ACC112 (cell line): ENCODE measurements at regions not wholly inside any gene's neighbourhood (a gene's known extent, or its start where the extent isn't known, plus 50 kb on each side); places are given as distances from the start of the nearest gene placed in this dataset.
"Not testable (repeated sequence)": the region's sequence is repeated elsewhere in the genome, so short reads cannot be mapped to it uniquely, and the experiment has no call there.

ENCODE experiments used
- H2AFZ ChIP-seq: fragments of 200-600 bp; sonication (generic); one replicate; pipeline ENCODE4 v1.6.0; 2017; ENCODE audit warnings: antibody characterized with exemption, low read length; ENCODE audit not compliant: unreplicated experiment
- H3K27ac ChIP-seq: fragments of 200-600 bp; sonication (generic); 2 replicates; pipeline ENCODE4 v1.5.1; 2014; ENCODE audit warnings: low read depth, mild to moderate bottlenecking, antibody characterized with exemption, low read length, moderate library complexity
- H3K27me3 ChIP-seq: fragments of 200-600 bp; sonication (generic); 2 replicates; pipeline ENCODE4 v1.6.1; 2014; ENCODE audit warnings: mild to moderate bottlenecking, antibody characterized with exemption, low read length, moderate library complexity, mixed read lengths; ENCODE audit not compliant: insufficient read depth
- H3K36me3 ChIP-seq: fragments of 200-600 bp; sonication (generic); 2 replicates; pipeline ENCODE4 v1.6.1; 2016; ENCODE audit warnings: mild to moderate bottlenecking, antibody characterized with exemption, low read length, moderate library complexity, mixed read lengths; ENCODE audit not compliant: insufficient read depth
- H3K4me1 ChIP-seq: fragments of 200-600 bp; sonication (generic); one replicate; pipeline ENCODE4 v1.6.1; 2016; ENCODE audit warnings: low read length, mixed read lengths; ENCODE audit not compliant: insufficient read depth, unreplicated experiment, control insufficient read depth
- H3K4me3 ChIP-seq: fragments of 200-600 bp; sonication (generic); 2 replicates; pipeline ENCODE4 v1.5.1; 2014; ENCODE audit warnings: mild to moderate bottlenecking, low read depth, low read length
- H3K79me2 ChIP-seq: fragments of 200-600 bp; sonication (generic); one replicate; pipeline ENCODE4 v1.6.0; 2016; ENCODE audit warnings: low read length; ENCODE audit not compliant: control insufficient read depth, unreplicated experiment, insufficient read depth

DNA sequence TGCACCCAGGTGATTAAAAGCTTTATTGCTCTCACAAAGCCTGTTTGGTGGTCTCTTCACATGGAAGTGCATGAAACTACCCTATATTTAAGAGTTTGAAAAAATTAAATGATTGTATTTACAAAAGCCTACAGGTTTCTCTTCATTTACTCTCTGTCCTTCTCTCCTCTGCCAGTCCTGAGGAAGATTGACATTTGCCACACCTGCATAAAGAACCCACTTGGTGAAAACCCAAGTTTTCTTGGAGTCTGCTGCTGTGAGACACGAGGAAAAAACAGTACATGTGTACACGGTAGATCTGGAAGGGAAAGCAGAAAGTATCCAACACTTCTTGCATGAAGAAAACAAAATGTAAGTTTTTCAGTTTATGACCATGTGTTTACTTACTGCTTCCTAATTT, 994.4 kb upstream of the POT1 start:
- no peak overlapping the region for H3K4me3 ChIP-seq

DNA sequence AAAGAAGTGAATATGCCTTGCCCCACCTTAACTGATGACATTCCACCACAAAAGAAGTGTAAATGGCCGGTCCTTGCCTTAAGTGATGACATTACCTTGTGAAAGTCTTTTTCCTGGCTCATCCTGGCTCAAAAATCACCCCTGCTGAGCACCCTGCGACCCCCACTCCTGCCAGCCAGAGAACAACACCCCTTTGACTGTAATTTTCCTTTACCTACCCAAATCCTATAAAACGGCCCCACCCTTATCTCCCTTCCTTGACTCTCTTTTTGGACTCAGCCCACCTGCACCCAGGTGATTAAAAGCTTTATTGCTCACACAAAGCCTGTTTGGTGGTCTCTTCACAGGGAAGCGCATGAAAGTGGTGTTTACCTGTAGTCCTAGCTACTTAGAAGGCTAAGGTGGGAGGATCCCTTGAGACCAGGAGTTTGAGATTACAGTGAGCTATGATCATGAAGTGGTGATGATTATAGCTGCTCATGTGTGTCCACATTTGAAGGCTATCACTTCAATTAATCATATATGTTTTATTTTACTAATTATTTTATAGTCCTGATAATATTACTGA, 985.8 kb upstream of the POT1 start:
- H3K4me3 ChIP-seq, H3K4me1 ChIP-seq, H3K79me2 ChIP-seq, H3K27ac ChIP-seq, H3K27me3 ChIP-seq, H2AFZ ChIP-seq, H3K36me3 ChIP-seq: not testable (repeated sequence)

More for the DNA sequence above, 994.4 kb upstream of the POT1 start:
- Histone ChIP-seq H3K27ac (no peak overlapping the region), H2AFZ (no peak overlapping the region), H3K4me1 (no peaks in the 10 kb centered on the region), H3K27me3 (no peaks in the 10 kb centered on the region), H3K36me3 (no peaks in the 10 kb centered on the region), H3K79me2 (no peaks in the 10 kb centered on the region)

DNA sequence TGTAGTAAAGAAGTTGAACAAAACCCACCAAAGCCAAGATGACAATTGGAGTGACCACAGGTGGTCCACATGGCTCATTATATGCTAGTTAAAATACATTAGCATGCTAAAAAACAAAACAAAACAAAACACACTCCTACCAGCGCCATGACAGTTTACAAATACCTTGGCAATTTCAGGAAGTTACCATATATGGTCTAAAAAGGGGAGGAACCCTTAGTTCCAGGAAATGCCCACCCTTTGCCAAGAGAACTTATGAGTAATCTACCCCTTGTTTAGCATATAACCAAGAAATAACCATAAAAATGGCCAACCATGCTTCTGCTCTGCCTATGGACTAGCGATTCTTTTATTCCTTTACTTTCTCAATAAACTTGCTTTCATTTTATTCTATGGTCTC, 979.1 kb upstream of the POT1 start:
- H3K79me2 ChIP-seq = no peaks in the 10 kb centered on the region
- no peak overlapping the region for H3K27ac ChIP-seq
- no peak overlapping the region for H3K4me3 ChIP-seq
- no peaks in the 10 kb centered on the region for H3K4me1 ChIP-seq
- H3K27me3 ChIP-seq = no peaks in the 10 kb centered on the region
- H2AFZ ChIP-seq = no peak overlapping the region
- no peaks in the 10 kb centered on the region for H3K36me3 ChIP-seq

DNA sequence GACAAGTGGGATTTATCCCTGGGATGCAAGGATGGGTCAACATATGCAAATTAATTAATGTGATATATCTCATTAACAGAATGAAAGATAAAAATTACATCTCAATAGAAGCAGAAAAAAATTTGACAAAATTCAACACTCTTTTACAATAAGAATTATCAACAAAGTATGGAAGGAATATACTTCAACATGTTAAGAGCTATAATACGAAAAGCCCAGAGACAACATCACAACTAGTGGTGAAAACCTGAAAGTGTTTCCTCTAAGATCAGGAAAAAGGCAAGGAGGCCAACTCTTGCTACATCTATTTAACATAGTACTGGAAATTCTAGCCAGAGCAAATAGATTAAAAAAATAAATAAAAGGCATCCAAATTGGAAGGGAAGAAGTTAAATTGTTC, 970.0 kb upstream of the POT1 start:
- H3K4me3 ChIP-seq = no peak overlapping the region
- H2AFZ ChIP-seq = no peak overlapping the region
- no peaks in the 10 kb centered on the region for H3K4me1 ChIP-seq
- H3K27me3 ChIP-seq = no peaks in the 10 kb centered on the region
- no peak overlapping the region for H3K27ac ChIP-seq
- no peaks in the 10 kb centered on the region for H3K36me3 ChIP-seq
- no peaks in the 10 kb centered on the region for H3K79me2 ChIP-seq

DNA sequence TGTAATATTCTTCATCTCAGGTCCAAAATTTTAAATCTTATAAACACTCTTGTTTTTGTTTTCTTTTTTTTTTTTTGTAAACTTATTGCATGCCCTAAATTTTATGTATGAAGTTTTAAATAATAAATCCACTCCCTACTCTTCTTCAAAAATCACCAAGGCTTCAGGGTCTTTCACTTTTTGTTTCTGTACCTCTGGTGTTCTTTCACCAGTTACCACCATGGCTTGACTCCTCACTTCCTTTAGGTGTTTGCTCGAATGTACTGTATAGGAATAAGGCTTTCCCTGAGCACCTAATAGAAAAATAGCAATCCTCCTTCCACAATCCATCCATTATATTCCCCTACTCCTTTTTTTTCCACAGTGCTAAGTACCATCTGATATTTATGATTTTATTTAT, 962.8 kb upstream of the POT1 start:
- Histone ChIP-seq H3K4me1 (no peaks in the 10 kb centered on the region), H3K27me3 (no peaks in the 10 kb centered on the region), H3K79me2 (no peaks in the 10 kb centered on the region), H3K27ac (no peak overlapping the region), H3K36me3 (no peaks in the 10 kb centered on the region), H2AFZ (no peak overlapping the region), H3K4me3 (no peak overlapping the region)

DNA sequence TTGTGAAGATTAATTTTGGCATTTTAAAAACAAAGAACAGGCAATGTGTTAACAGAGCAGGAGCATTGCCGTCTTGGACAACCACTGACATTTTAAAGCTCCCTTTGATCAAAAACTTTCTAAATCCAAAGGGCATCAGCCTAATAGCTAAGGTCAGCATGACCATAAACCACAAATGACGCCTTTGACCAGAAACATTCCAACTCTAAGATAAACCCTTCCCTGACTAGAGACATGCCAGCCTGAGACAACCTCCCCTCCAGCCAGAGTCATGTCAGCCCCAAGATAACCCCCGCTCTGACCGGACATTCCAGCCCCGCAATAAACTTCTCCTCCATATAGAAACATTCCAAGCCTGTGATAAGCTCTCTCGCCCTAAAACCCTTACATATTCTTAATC, 949.4 kb upstream of the POT1 start:
- H3K79me2 ChIP-seq = no peaks in the 10 kb centered on the region
- no peaks in the 10 kb centered on the region for H3K27me3 ChIP-seq
- H3K4me1 ChIP-seq = no peaks in the 10 kb centered on the region
- H3K4me3 ChIP-seq = no peak overlapping the region
- no peaks in the 10 kb centered on the region for H3K36me3 ChIP-seq
- no peak overlapping the region for H3K27ac ChIP-seq
- no peak overlapping the region for H2AFZ ChIP-seq

DNA sequence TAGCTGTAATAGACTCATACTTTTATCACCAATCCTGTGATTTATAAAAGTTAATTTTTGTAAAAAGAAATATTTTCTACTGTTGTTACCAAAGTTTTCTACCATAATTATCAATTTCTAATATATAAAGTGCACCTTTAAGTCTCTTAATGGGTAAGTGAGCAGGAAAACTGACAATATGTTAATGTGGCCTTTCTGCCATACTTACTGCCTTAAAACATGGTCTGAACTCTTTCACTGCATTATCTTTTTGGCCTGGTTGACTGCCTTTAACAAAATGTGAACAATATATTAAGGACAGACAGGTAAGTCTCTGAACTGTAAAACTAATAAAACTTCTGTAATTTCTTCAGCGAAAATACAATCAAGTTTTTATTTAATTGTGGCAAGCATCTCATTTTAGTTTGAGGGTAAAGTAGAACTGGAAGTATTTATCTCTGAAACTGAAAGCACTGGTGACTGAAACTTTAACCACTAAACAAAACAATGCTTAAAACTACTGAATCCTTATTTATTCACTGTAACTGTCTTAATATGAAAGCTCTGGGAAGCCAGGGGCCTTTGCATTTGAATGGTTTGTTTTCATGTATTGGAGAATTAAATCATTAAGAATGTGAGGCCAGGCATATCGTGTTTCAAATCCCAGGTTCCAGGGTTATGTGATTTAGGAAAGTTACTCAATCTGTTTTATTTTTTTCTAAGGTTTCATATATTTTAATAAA, 948.8 kb upstream of the POT1 start:
- Histone ChIP-seq H3K27ac (no peak overlapping the region), H3K36me3 (no peaks in the 10 kb centered on the region), H3K27me3 (no peaks in the 10 kb centered on the region), H3K79me2 (no peaks in the 10 kb centered on the region), H3K4me1 (no peaks in the 10 kb centered on the region), H2AFZ (no peak overlapping the region), H3K4me3 (no peak overlapping the region)

DNA sequence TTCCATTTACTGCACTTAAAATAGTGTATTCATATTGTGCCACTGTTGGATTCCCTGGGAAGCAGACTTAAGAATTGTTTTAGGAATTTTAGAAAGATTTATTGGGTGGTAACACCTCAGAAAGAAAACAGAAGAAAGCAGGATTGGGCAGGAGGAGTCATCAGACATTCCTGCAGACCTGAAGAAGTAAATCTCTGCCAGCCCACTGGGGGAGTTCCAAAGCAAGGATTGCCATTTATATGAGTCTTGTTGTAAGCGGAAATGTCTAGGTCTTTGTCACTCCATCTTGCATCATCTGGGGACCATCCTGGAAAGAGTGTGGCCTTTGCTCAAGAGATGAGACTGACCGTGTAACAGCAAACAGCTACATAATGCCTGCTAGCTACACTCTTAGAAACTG, 947.6 kb upstream of the POT1 start:
- H3K4me1 ChIP-seq = no peaks in the 10 kb centered on the region
- H3K27me3 ChIP-seq = no peaks in the 10 kb centered on the region
- H3K79me2 ChIP-seq = no peaks in the 10 kb centered on the region
- no peak overlapping the region for H3K4me3 ChIP-seq
- no peak overlapping the region for H2AFZ ChIP-seq
- no peaks in the 10 kb centered on the region for H3K36me3 ChIP-seq
- no peak overlapping the region for H3K27ac ChIP-seq

DNA sequence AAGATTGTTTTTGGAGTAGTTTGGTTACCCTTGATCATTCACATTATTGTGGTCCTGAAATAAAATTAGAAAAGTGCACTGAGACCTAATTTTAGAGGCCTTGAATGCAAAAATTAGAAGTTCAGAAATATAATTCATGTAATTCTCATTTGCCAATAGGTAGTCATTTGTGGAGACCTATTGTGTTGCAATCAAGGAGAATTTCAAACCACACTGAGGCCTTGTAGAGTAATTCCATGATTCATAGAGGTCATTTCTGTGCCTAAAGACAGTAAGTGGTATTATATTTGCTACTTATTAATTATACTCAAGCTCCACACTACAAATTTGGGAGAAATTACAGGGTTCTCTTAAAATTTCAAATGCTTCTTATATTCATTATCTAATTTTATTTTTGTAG, 946.8 kb upstream of the POT1 start:
- H3K4me3 ChIP-seq = no peak overlapping the region
- no peaks in the 10 kb centered on the region for H3K36me3 ChIP-seq
- H3K79me2 ChIP-seq = no peaks in the 10 kb centered on the region
- H3K27me3 ChIP-seq = no peaks in the 10 kb centered on the region
- no peak overlapping the region for H2AFZ ChIP-seq
- H3K4me1 ChIP-seq = no peaks in the 10 kb centered on the region
- H3K27ac ChIP-seq = no peak overlapping the region

DNA sequence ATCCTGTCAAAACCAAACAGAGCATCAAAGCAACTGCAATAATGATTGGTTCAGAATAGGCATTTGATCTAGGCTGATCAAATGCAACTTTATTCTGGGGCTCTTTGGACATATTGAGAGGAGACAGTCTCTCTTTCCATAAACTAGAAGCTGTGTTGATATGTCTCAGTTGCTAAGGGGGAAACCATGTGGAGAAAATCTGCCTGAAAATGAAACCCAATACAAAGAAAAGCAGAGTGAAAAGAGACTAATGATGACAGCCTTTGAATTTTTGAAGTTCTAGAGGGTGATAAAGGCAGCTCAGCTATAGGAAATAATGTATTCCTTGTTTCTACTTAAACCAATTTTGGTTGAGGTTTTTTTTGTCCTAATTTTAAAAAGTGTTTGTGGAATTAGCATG, 941.8 kb upstream of the POT1 start:
- no peaks in the 10 kb centered on the region for H3K4me1 ChIP-seq
- no peak overlapping the region for H3K27ac ChIP-seq
- no peaks in the 10 kb centered on the region for H3K79me2 ChIP-seq
- no peaks in the 10 kb centered on the region for H3K36me3 ChIP-seq
- no peaks in the 10 kb centered on the region for H3K27me3 ChIP-seq
- no peak overlapping the region for H2AFZ ChIP-seq
- no peak overlapping the region for H3K4me3 ChIP-seq

DNA sequence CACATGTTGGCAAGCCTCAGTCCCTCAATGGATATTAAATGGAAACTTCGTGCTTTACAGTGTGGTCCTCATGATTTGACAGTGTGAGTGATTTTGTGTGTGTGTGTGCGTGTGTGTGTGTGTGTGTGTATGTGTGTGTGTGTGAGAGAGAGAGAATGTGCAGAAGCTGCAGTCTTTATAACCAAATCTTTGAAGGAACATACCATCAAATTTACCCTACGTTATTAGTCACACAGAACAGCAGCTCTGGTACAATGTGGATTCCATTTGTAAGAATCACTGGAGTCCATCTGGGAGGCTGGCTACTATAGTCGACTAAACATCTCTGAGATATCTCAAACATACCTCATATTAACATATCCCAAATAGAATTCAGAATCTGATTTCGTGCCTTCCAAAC, 928.0 kb upstream of the POT1 start:
- no peaks in the 10 kb centered on the region for H3K79me2 ChIP-seq

More for the DNA sequence above, 928.0 kb upstream of the POT1 start:
- H3K4me3 ChIP-seq = no peak overlapping the region
- no peak overlapping the region for H3K27ac ChIP-seq
- H3K27me3 ChIP-seq = no peaks in the 10 kb centered on the region
- no peak overlapping the region for H2AFZ ChIP-seq
- no peaks in the 10 kb centered on the region for H3K4me1 ChIP-seq
- H3K36me3 ChIP-seq = no peaks in the 10 kb centered on the region
